Smooth muscle cell (in vitro differentiated cells): ENCODE measurements at regions not wholly inside any gene's neighbourhood (a gene's known extent, or its start where the extent isn't known, plus 50 kb on each side); places are given as distances from the start of the nearest gene placed in this dataset.

ENCODE experiments used
- DNase-seq: peaks from one replicate; lab custom pipeline; 2025; ENCODE audit not compliant: unreplicated experiment; lab: John Stamatoyannopoulos, UW
- H2AFZ ChIP-seq: fragments of 200-600 bp; sonication (generic); 2 replicates; pipeline ENCODE4 v1.6.0; 2016; ENCODE audit warnings: antibody characterized with exemption, low read depth, mild to moderate bottlenecking
- H3F3A ChIP-seq: fragments of 200-600 bp; sonication (generic); 2 replicates; pipeline ENCODE4 v1.6.0; 2017; ENCODE audit warnings: antibody characterized with exemption, low read depth
- H3K27ac ChIP-seq: fragments of 200-600 bp; sonication (generic); 2 replicates; pipeline ENCODE4 v1.5.1; 2016; ENCODE audit warnings: low read depth, mild to moderate bottlenecking
- H3K27me3 ChIP-seq: fragments of 200-600 bp; sonication (generic); 2 replicates; pipeline ENCODE4 v1.6.1; 2016; ENCODE audit warnings: low read depth, mild to moderate bottlenecking
- H3K36me3 ChIP-seq: fragments of 200-600 bp; sonication (generic); 2 replicates; pipeline ENCODE4 v1.5.1; 2016; ENCODE audit warnings: low read depth
- H3K4me1 ChIP-seq: fragments of 200-600 bp; sonication (generic); 2 replicates; pipeline ENCODE4 v1.5.1; 2016; ENCODE audit warnings: low read depth
- H3K4me2 ChIP-seq: fragments of 200-600 bp; sonication (generic); 2 replicates; pipeline ENCODE4 v1.6.0; 2016; ENCODE audit warnings: mild to moderate bottlenecking
- H3K4me3 ChIP-seq: fragments of 200-600 bp; sonication (generic); 2 replicates; pipeline ENCODE4 v1.5.1; 2016; ENCODE audit warnings: mild to moderate bottlenecking
- H3K79me2 ChIP-seq: fragments of 200-600 bp; sonication (generic); 2 replicates; pipeline ENCODE4 v1.6.0; 2016; ENCODE audit warnings: low read depth, mild to moderate bottlenecking
- H3K9ac ChIP-seq: fragments of 200-600 bp; sonication (generic); 2 replicates; pipeline ENCODE4 v1.6.0; 2016; ENCODE audit warnings: low read depth
- H3K9me3 ChIP-seq: fragments of 200-600 bp; sonication (generic); replicated peaks from 2 replicates; pipeline ENCODE4 v1.5.1; 2016; ENCODE audit warnings: low read depth
- H4K20me1 ChIP-seq: fragments of 200-600 bp; sonication (generic); 2 replicates; pipeline ENCODE4 v1.6.0; 2016; ENCODE audit warnings: low read depth
- WGBS: methylation state at CpG from one replicate; pipeline ENCODE4 v1.1.7; 2016; ENCODE audit warnings: low lambda C conversion rate; 5-methylcytosine and 5-hydroxymethylcytosine counted together
- TF ChIP-seq, protein P1 (sequence below): fragments of 200-600 bp; sonication (generic); IDR thresholded peaks from 2 replicates; pipeline ENCODE4 v1.5.1; 2017; ENCODE audit warnings: borderline replicate concordance, mild to moderate bottlenecking, antibody characterized with exemption; ENCODE audit not compliant: insufficient read depth, poor library complexity, severe bottlenecking

DNA sequence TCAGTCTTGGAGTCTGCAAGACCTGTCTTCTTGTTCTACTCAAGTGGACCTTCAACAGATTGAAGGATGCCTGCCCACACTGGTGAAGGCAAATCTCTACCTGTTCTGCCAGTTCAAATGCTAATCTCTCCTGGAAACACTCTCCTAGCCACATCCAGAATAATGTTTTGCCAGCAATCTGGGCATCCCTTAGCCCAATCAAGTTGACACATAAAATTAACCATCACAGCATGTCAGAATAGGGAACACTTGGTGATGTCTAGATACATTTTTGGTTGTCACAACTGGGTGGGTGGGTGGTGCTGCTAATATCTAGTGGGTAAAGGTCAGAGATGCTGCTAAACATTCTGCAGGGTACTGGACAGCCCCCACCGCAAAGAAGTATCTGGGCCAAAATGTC is 744.9 kb upstream of the SOX9 start:
- Histone ChIP-seq H3K9me3 (no peaks in the 10 kb centered on the region), H3K9ac (no peak overlapping the region), H3F3A (peaks cover 15% of the 10 kb centered on the region), H3K36me3 (no peaks in the 10 kb centered on the region), H2AFZ (no peak overlapping the region), H3K4me1 (no peaks in the 10 kb centered on the region), H3K27ac (no peak overlapping the region), H3K79me2 (no peaks in the 10 kb centered on the region), H3K27me3 (no peaks in the 10 kb centered on the region), H3K4me2 (no peak overlapping the region), H3K4me3 (no peak overlapping the region), H4K20me1 (no peaks in the 10 kb centered on the region)
- TF ChIP-seq, protein P1, sequence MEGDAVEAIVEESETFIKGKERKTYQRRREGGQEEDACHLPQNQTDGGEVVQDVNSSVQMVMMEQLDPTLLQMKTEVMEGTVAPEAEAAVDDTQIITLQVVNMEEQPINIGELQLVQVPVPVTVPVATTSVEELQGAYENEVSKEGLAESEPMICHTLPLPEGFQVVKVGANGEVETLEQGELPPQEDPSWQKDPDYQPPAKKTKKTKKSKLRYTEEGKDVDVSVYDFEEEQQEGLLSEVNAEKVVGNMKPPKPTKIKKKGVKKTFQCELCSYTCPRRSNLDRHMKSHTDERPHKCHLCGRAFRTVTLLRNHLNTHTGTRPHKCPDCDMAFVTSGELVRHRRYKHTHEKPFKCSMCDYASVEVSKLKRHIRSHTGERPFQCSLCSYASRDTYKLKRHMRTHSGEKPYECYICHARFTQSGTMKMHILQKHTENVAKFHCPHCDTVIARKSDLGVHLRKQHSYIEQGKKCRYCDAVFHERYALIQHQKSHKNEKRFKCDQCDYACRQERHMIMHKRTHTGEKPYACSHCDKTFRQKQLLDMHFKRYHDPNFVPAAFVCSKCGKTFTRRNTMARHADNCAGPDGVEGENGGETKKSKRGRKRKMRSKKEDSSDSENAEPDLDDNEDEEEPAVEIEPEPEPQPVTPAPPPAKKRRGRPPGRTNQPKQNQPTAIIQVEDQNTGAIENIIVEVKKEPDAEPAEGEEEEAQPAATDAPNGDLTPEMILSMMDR: no peak
- no peak for DNase-seq
- 95% methylated on average over 1 of the region's 1 CpG for WGBS

DNA sequence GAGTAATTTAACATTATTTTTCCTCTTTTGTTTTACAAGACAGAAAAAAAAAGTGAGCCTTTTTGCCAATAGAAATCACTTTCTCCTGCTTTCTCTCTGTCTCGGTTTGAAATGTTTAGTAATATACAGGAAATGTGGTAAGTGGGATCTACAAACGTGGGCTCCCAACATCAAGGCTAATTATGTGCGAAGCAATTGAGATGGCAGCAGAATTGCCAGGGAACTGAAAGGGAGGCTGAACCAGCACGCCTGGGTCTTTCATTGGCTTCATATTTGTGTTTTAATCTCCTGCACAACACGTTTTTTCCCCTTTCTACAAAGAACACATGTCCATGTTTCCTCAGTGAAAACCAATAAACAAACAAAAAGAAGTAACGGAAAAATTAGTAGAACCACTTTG is 743.9 kb upstream of the SOX9 start:
- Histone ChIP-seq H3K27ac (peak overlapping the region; percentile 88), H3F3A (peaks cover 18% of the 10 kb centered on the region), H3K36me3 (no peaks in the 10 kb centered on the region), H2AFZ (no peak overlapping the region), H3K79me2 (no peaks in the 10 kb centered on the region), H3K9me3 (no peaks in the 10 kb centered on the region), H3K4me2 (no peak overlapping the region), H4K20me1 (no peaks in the 10 kb centered on the region), H3K4me3 (no peak overlapping the region), H3K27me3 (no peaks in the 10 kb centered on the region), H3K9ac (no peak overlapping the region), H3K4me1 (no peaks in the 10 kb centered on the region)
- TF ChIP-seq, protein P1: no peak
- no peak for DNase-seq
- WGBS: 56% methylated on average over 6 of the region's 6 CpGs

GRCh38 chr17:71378036-71378435 is 742.8 kb upstream of the SOX9 start:
- TF ChIP-seq, protein P1: no peak
- Histone ChIP-seq H3K9me3 (no peaks in the 10 kb centered on the region), H3K4me2 (peak overlapping the region; percentile 40), H4K20me1 (no peaks in the 10 kb centered on the region), H3K36me3 (no peaks in the 10 kb centered on the region), H3K9ac (peak overlapping the region; percentile 9), H3K27ac (peak overlapping the region; percentile 88), H3K4me1 (no peaks in the 10 kb centered on the region), H3K79me2 (no peaks in the 10 kb centered on the region), H3K27me3 (no peaks in the 10 kb centered on the region), H3K4me3 (no peak overlapping the region), H3F3A (peaks cover 18% of the 10 kb centered on the region), H2AFZ (peak overlapping the region; percentile 80)
- no peak for DNase-seq
- 23% methylated on average over 9 of the region's 9 CpGs for WGBS

- Histone ChIP-seq H3K27ac (peak overlapping the region; percentile 88), H3K27me3 (no peaks in the 10 kb centered on the region), H3K4me1 (no peaks in the 10 kb centered on the region), H4K20me1 (no peaks in the 10 kb centered on the region), H3K36me3 (no peaks in the 10 kb centered on the region), H3F3A (peaks cover 18% of the 10 kb centered on the region), H2AFZ (no peak overlapping the region), H3K9me3 (no peaks in the 10 kb centered on the region), H3K4me3 (no peak overlapping the region), H3K79me2 (no peaks in the 10 kb centered on the region), H3K4me2 (peak overlapping the region; percentile 40), H3K9ac (peak overlapping the region; percentile 9)
- TF ChIP-seq, protein P1: no peak
- no peak for DNase-seq
- WGBS: 86% methylated on average over 3 of the region's 3 CpGs
Measured at GRCh38 chr17:71378741-71379140, 742.1 kb upstream of the SOX9 start.
